HepG2 (cell line): ENCODE measurements at regions not wholly inside any gene's neighbourhood (a gene's known extent, or its start where the extent isn't known, plus 50 kb on each side); places are given as distances from the start of the nearest gene placed in this dataset.

Source experiments
- ATAC-seq: fragments of 200-7000 bp; cut with Tn5 transposase; 3 replicates; pipeline ENCODE4 v1.9.1; 2020; ENCODE audit warnings: mild to moderate bottlenecking, moderate library complexity
- BruUV-seq: library from RNA; stranded (reverse); fragments of 400-500 nt; replicated peaks from 2 replicates; lab custom pipeline; 2021; lab: Mats Ljungman, UMichigan
- CTCF ChIA-PET: fragments of 300-600 bp; formaldehyde crosslinking; extraction: SDS; loops from one replicate; lab custom pipeline; 2021; ENCODE audit warnings: low total read pairs, inconsistent platforms, low intra/inter-chr PET ratio; lab: Yijun Ruan, JAX
- POLR2A ChIA-PET: fragments of 350-600 bp; sonication (Branson Sonifier 250); formaldehyde crosslinking; loops from one replicate; lab custom pipeline; 2020; ENCODE audit warnings: antibody characterized with exemption, inconsistent platforms; lab: Yijun Ruan, JAX
- DNase-seq: peaks from one replicate; pipeline ENCODE4 v3.0.0-alpha.2; 2015; ENCODE audit warnings: low spot score
- FAIRE-seq: peaks from 3 replicates; lab custom pipeline; 2011; peaks lifted over from hg19 to GRCh38; lab: Jason Lieb, UNC
- H2AFZ ChIP-seq: one replicate; pipeline ENCODE4 v1.6.1; 2011; ENCODE audit warnings: low read length, inconsistent platforms
- H3K27ac ChIP-seq: fragments of 300-600 bp; 3 replicates; pipeline ENCODE4 v1.8.0; 2011; ENCODE audit warnings: mixed run types, mild to moderate bottlenecking, mixed read lengths, low read length, inconsistent platforms; ENCODE audit not compliant: insufficient read depth; ENCODE audit errors: extremely low read length
- H3K27me3 ChIP-seq, 2 experiments: fragments of 200-600 bp in 1 of 2; 2 replicates in 1 of 2; 3 replicates in 1 of 2; pipeline versions ENCODE4 v1.6.0 to v1.8.0; 2011; ENCODE audit warnings: low read length in 2 of 2, mild to moderate bottlenecking in 2 of 2, moderate library complexity in 2 of 2, inconsistent platforms in 1 of 2; ENCODE audit not compliant: insufficient read depth in 2 of 2, control insufficient read depth in 1 of 2
- H3K36me3 ChIP-seq, 2 experiments: fragments of 200-600 bp in 1 of 2; replicated peaks in 1 of 2; 2 replicates in 1 of 2; 3 replicates in 1 of 2; pipeline versions ENCODE4 v1.5.1 to v1.8.0; 2011; ENCODE audit warnings: low read length in 2 of 2, inconsistent platforms in 1 of 2; ENCODE audit not compliant: insufficient read depth in 2 of 2, control insufficient read depth in 1 of 2
- H3K4me1 ChIP-seq: 2 replicates; pipeline ENCODE4 v1.5.1; 2012; ENCODE audit warnings: low read length, inconsistent platforms; ENCODE audit not compliant: insufficient read depth
- H3K4me2 ChIP-seq: 2 replicates; pipeline ENCODE4 v1.6.0; 2011; ENCODE audit warnings: low read depth, low read length, inconsistent platforms
- H3K4me3 ChIP-seq, 3 experiments: fragments of 200-600 bp in 1 of 3; sonication (generic), shearing (Covaris generic) in 1 of 3; replicated peaks in 1 of 3; 2 replicates each; pipeline ENCODE4 v1.5.1; 2011 to 2016; ENCODE audit warnings: low read length in 3 of 3, inconsistent platforms in 2 of 3, low read depth in 2 of 3, mild to moderate bottlenecking in 2 of 3, control low read depth in 1 of 3, mixed read lengths in 1 of 3; ENCODE audit not compliant: insufficient read depth in 1 of 3
- H3K79me2 ChIP-seq: one replicate; pipeline ENCODE4 v1.6.1; 2011; ENCODE audit warnings: low read length, inconsistent platforms; ENCODE audit not compliant: insufficient read depth
- H3K9ac ChIP-seq: 2 replicates; pipeline ENCODE4 v1.6.0; 2011; ENCODE audit warnings: mild to moderate bottlenecking, low read depth, low read length, inconsistent platforms; ENCODE audit not compliant: insufficient read depth
- H3K9me3 ChIP-seq: 2 replicates; pipeline ENCODE4 v1.5.1; 2012; ENCODE audit warnings: mild to moderate bottlenecking, low read length
- H4K20me1 ChIP-seq: 2 replicates; pipeline ENCODE4 v1.6.0; 2011; ENCODE audit warnings: inconsistent platforms, mild to moderate bottlenecking, low read length, moderate library complexity; ENCODE audit not compliant: insufficient read depth
- ATF5 ChIP-seq: sonication (generic); formaldehyde crosslinking; IDR thresholded peaks from 2 replicates; pipeline ENCODE4 v1.4.0; 2020; ENCODE audit warnings: mild to moderate bottlenecking, low read depth, missing genetic modification reagents
- CCAR2 ChIP-seq: fragments of 200-400 bp; formaldehyde crosslinking; optimal IDR thresholded peaks from 2 replicates; pipeline ENCODE3; 2018; ENCODE audit warnings: low read depth, mild to moderate bottlenecking, low read length, moderate library complexity
- HHEX ChIP-seq: IDR thresholded peaks from 2 replicates; pipeline ENCODE4 v1.6.1; 2016; ENCODE audit warnings: control low read depth
- MAFK ChIP-seq, 2 experiments: IDR thresholded peaks in 1 of 2; conservative IDR thresholded peaks in 1 of 2; 2 replicates each; pipeline ENCODE4 v1.6.1; 2011; ENCODE audit warnings: improper control_type of control experiment in 2 of 2, low read length in 2 of 2
- MXI1 ChIP-seq: IDR thresholded peaks from 3 replicates; pipeline ENCODE4 v1.6.1; 2012; ENCODE audit warnings: low read depth, low read length, inconsistent platforms, borderline replicate concordance
- ZC3H4 ChIP-seq: sonication (generic); formaldehyde crosslinking; IDR thresholded peaks from 2 replicates; pipeline ENCODE4 v1.4.0; 2020; ENCODE audit warnings: missing genetic modification reagents, borderline replicate concordance
- ZFP37 ChIP-seq: sonication (generic); formaldehyde crosslinking; IDR thresholded peaks from 2 replicates; pipeline ENCODE4 v1.4.0; 2020; ENCODE audit warnings: missing genetic modification reagents, borderline replicate concordance
- ZHX2 ChIP-seq, 2 experiments: sonication (generic) in 1 of 2; formaldehyde crosslinking in 1 of 2; IDR thresholded peaks; 2 replicates each; pipeline versions ENCODE4 v1.6.1 to v1.9.0; 2014 to 2022; ENCODE audit warnings: antibody characterized with exemption in 1 of 2, borderline replicate concordance in 1 of 2, inconsistent platforms in 1 of 2, low read depth in 1 of 2, missing genetic modification reagents in 1 of 2
- ZMYM3 ChIP-seq: sonication (generic); formaldehyde crosslinking; IDR thresholded peaks from 2 replicates; pipeline ENCODE4 v1.5.1; 2020; ENCODE audit warnings: mild to moderate bottlenecking, missing genetic modification reagents
- ZNF101 ChIP-seq: sonication (generic); formaldehyde crosslinking; IDR thresholded peaks from 2 replicates; pipeline ENCODE4 v1.4.0; 2020; ENCODE audit warnings: mild to moderate bottlenecking, low read depth, missing genetic modification reagents, borderline replicate concordance
- WGBS: methylation state at CpG from one replicate; pipeline ENCODE4 v1.1.6; 2017; ENCODE audit warnings: low lambda C conversion rate; 5-methylcytosine and 5-hydroxymethylcytosine counted together
- in situ Hi-C: cut with HindIII; loops from 2 replicates; pipeline ENCODE4 v1.10.0; 2017; ENCODE audit warnings: low pct_unique_long_range_greater_than_20kb; ENCODE audit not compliant: extremely low pct_ligation_motif_present
- intact Hi-C: fragments of 100-400 bp; cut with micrococcal nuclease; formaldehyde crosslinking; loops from one replicate; pipeline ENCODE4 v1.10.0; 2022; ENCODE audit not compliant: unreplicated experiment

DNA sequence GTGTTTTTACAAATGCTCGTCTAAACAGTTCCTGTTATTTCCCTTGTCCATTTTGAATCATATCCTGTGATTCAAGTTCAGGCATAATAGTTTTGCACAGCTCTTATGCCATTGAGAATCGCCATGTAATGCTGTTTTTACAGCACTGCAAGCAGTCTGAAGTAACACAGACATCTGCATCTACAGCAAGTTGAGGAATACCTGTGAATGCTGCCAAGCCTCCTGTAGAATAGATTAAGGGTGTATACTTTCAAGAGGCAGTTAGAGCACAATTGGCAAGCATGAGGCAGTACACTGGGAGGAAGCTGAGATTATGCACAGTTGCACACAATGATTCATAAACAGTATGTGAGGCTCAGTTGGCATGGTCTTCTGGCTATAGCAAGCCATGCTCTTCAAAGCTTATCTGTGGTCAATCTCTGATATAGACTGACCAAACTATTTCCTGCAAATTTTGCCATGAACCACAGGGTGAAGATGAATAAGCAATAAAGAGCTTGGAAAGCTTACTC lies 121.9 kb upstream of the AKR1E2 start:
- in situ Hi-C loops: no loop called here
- DNase-seq (no peak), ATAC-seq (no peak), FAIRE-seq (no peak)
- no peaks in the 10 kb centered on the region for H3K9me3 ChIP-seq
- H3K9ac ChIP-seq: no peak overlapping the region
- no peaks in the 10 kb centered on the region for H3K27me3 ChIP-seq
- no peaks in the 10 kb centered on the region for H4K20me1 ChIP-seq
- H3K4me3 ChIP-seq: no peak overlapping the region
- 21% methylated on average over 2 of the region's 2 CpGs for WGBS
- BruUV-seq: no TSS peak
- H2AFZ ChIP-seq: no peak overlapping the region
- no peaks in the 10 kb centered on the region for H3K79me2 ChIP-seq
- TF ChIP-seq ATF5 (CRISPR knock-in tag) (no peak), ZFP37 (CRISPR knock-in tag) (no peak), ZHX2 (IDR thresholded peaks at IDR 0.05; ENCODE audit: low read depth) (no peak), ZHX2 (CRISPR knock-in tag; IDR thresholded peaks at IDR 0.05; ENCODE audit: borderline replicate concordance) (no peak), CCAR2 (no peak), HHEX (CRISPR knock-in tag) (no peak), ZNF101 (no peak), MXI1 (no peak), ZMYM3 (CRISPR knock-in tag) (no peak), ZC3H4 (no peak), MAFK (conservative IDR thresholded peaks at IDR 0.05 in 1 of 2, IDR thresholded peaks at IDR 0.05 in 1 of 2; ENCODE audit: low read length in 2 of 2) (no peak)
- H3K4me1 ChIP-seq: no peaks in the 10 kb centered on the region
- H3K4me2 ChIP-seq: no peak overlapping the region
- H3K27ac ChIP-seq: no peak overlapping the region
- POLR2A ChIA-PET: no interaction called here
- H3K36me3 ChIP-seq: no peaks in the 10 kb centered on the region
- intact Hi-C loops: no loop called here
- CTCF ChIA-PET: no interaction called here
